GM18526 (cell line): ENCODE measurements at regions not wholly inside any gene's neighbourhood (a gene's known extent, or its start where the extent isn't known, plus 50 kb on each side); places are given as distances from the start of the nearest gene placed in this dataset.

Experiments used
- POLR2A ChIP-seq: IDR thresholded peaks from 3 replicates; pipeline ENCODE4 v1.6.1; 2011; ENCODE audit not compliant: insufficient read length; ENCODE audit errors: extremely low read depth

DNA sequence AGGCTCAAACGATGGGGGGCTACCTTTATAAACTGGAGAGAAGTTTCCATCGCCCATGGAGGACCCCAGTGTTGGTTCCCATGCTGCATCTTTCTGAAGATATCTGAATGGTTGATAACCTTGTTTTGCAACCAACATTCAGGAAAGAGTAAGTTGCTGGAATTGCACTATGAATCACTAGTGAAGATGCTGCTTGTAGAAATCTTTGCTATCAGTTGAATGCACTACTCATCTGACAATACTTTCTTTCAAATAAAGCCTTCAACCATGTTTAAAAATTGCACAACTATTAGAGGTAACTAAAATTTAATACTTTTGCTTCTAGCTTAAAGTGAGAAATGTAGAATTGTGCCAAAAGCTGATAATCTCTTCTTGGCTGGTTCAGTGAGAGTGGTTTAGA, 86.8 kb upstream of the HIVEP3 start:
- no peak for TF ChIP-seq POLR2A

GRCh38 chr1:42004860-42005259, 86.1 kb upstream of the HIVEP3 start:
- no peak for TF ChIP-seq POLR2A

GRCh38 chr1:42004322-42004721, 85.6 kb upstream of the HIVEP3 start:
- no peak for TF ChIP-seq POLR2A

GRCh38 chr1:42003433-42003832, 84.7 kb upstream of the HIVEP3 start:
- TF ChIP-seq POLR2A: no peak

GRCh38 chr1:42002220-42002619, 83.5 kb upstream of the HIVEP3 start:
- TF ChIP-seq POLR2A: no peak

DNA sequence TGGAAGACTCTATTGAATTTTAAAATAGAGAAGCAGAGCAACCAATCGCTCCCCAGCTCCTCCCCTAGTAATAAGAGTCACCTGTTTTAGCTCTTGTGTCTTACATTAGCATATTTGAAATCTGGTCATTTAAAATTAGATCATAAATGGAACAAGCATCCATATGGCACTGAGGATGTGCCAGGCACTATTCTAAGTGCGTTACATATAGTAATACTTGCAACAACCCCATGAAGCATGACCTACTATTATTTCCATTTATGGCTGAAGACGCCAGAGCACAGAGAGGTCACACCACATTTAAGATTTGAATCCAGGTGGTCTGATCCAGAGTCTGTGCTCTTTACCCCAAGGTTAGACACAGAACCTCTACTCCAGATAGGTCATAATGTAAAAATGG, 82.0 kb upstream of the HIVEP3 start:
- TF ChIP-seq POLR2A: no peak

DNA sequence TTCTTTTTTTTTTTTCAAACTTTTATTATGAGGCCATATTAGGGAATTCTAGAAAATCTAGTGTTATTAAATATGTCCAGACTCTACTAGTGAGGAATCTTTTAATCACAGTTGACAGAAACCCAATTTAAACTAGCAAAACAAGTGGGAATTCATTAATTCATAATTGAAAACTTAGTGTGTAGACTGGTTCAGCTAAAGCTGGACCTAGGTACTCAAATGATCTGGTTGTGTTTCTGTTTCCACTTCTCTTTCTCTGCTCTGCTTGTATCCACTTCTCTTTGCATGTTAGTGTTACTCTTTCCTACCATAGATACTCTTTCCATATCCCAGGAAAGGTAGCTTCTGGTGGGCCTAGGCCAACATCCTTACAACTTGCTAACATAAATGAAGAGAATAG, 81.2 kb upstream of the HIVEP3 start:
- TF ChIP-seq POLR2A: no peak

DNA sequence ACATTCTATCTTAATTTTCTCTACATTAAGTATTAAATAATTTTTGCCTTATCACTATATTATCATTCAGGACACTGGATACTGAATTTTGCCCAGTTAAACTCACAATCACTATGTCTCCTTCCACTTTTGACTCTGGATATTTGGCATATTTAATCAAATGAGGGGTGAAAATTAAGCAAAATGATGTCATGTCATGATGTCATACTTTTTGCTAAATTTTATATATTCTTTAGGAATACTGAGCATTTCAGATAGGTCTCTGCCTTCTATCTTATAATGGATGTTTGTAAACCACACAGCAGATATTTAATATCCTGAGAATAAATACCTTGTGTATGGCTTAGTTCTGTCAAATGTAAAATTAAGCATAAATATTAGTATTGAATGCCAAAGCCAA, 79.5 kb upstream of the HIVEP3 start:
- TF ChIP-seq POLR2A: no peak

- no peak for TF ChIP-seq POLR2A
Measured at GRCh38 chr1:41997153-41997552, 78.4 kb upstream of the HIVEP3 start.

GRCh38 chr1:41995441-41996130, 76.9 kb upstream of the HIVEP3 start:
- TF ChIP-seq POLR2A: no peak

DNA sequence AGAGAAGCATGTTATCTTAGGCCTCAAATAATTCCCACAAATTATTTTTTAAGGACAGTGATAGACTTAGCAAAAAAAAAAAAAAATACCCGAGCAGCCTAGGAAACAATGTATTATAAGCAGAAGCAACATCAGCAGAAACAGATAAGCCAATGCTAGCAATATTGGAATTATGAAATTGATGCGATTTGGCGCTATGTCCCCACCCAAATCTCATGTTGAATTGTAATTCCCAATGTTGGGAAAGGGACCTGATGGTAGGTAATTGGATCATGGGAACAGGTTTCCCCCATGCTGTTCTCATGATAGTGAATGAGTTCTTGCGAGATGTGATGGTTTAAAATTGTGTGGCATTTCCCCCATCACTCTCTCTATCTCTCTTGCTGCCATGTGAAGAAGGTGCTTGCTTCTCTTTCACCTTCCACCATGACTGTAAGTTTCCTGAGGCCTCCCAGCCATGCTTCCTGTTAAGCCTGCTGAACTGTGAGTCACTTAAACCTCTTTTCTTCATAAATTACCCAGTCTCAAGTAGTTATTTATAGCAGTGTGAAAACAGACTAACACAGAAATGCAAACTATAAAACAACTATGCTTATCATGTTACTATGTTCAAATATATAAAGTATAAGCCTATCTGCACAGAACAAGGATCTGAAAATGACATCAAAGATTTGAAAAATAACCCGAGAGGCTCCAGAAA, 75.6 kb upstream of the HIVEP3 start:
- no peak for TF ChIP-seq POLR2A

- no peak for TF ChIP-seq POLR2A
Measured at GRCh38 chr1:41983451-41983850, 64.7 kb upstream of the HIVEP3 start.

DNA sequence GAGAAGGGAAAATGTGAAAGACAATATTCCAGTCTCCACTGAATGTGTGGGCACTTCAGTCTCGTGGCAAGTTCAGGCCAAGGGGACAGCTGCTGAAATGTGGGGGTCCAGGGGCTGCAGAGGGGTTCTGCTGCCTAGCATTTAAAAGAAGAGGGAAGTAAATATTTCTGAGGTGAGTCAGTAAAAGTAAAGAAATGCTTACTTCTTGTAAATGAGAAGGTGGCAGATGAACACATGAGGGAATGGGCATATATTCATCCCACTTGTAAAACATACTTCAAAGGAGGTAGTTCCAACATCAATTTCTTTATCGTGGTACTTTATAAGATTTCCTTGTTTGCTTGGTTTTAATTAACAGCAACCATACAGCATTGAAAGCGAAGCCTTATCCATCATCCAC, 63.1 kb upstream of the HIVEP3 start:
- no peak for TF ChIP-seq POLR2A

- no peak for TF ChIP-seq POLR2A
Measured at GRCh38 chr1:41980827-41981653, 62.3 kb upstream of the HIVEP3 start.

GRCh38 chr1:41978986-41979385, 60.3 kb upstream of the HIVEP3 start:
- no peak for TF ChIP-seq POLR2A

- no peak for TF ChIP-seq POLR2A
Measured at GRCh38 chr1:41977326-41977725, 58.6 kb upstream of the HIVEP3 start.

DNA sequence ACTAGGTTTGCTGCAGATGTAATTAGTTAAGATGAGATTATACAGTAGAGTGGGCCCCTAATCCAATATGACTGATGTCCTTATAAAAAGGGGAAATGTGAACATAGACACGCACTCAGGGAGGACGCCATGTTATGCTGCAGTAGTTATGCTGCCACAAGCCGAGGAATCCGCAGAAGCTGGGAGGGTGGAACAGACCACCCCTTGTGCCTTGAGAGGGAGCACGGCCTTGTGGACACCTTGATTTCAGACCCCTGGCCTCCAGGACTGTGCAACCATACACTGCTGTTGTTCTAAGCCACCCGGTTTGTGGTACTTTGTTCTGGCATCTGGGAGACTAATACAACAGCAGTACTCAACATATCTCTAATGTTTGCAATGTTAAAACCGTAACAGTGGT, 57.9 kb upstream of the HIVEP3 start:
- no peak for TF ChIP-seq POLR2A
